ENCODE measurements at regions not wholly inside any gene's neighbourhood (a gene's known extent, or its start where the extent isn't known, plus 50 kb on each side); places are given as distances from the start of the nearest gene placed in this dataset.

- TF ChIP-seq, protein P1, sequence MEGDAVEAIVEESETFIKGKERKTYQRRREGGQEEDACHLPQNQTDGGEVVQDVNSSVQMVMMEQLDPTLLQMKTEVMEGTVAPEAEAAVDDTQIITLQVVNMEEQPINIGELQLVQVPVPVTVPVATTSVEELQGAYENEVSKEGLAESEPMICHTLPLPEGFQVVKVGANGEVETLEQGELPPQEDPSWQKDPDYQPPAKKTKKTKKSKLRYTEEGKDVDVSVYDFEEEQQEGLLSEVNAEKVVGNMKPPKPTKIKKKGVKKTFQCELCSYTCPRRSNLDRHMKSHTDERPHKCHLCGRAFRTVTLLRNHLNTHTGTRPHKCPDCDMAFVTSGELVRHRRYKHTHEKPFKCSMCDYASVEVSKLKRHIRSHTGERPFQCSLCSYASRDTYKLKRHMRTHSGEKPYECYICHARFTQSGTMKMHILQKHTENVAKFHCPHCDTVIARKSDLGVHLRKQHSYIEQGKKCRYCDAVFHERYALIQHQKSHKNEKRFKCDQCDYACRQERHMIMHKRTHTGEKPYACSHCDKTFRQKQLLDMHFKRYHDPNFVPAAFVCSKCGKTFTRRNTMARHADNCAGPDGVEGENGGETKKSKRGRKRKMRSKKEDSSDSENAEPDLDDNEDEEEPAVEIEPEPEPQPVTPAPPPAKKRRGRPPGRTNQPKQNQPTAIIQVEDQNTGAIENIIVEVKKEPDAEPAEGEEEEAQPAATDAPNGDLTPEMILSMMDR (IDR thresholded peaks at IDR 0.05), result no peak
- no peak for TF ChIP-seq POLR2A (IDR thresholded peaks at IDR 0.05)
Measured at GRCh38 chr11:26225646-26226045, 106.3 kb upstream of the ANO3 start.
